Endothelial cell of umbilical vein (primary cell): ENCODE measurements at regions not wholly inside any gene's neighbourhood (a gene's known extent, or its start where the extent isn't known, plus 50 kb on each side); places are given as distances from the start of the nearest gene placed in this dataset.

Source experiments
- EZH2 ChIP-seq: IDR thresholded peaks from 2 replicates; pipeline ENCODE4 v1.6.1; 2012; ENCODE audit warnings: borderline replicate concordance, low read depth, mild to moderate bottlenecking, moderate library complexity, low read length, inconsistent platforms; ENCODE audit not compliant: severe bottlenecking
- JUN ChIP-seq: IDR thresholded peaks from 2 replicates; pipeline ENCODE4 v1.6.1; 2011; ENCODE audit warnings: borderline replicate concordance, low read depth; ENCODE audit not compliant: insufficient read length, insufficient read depth

DNA sequence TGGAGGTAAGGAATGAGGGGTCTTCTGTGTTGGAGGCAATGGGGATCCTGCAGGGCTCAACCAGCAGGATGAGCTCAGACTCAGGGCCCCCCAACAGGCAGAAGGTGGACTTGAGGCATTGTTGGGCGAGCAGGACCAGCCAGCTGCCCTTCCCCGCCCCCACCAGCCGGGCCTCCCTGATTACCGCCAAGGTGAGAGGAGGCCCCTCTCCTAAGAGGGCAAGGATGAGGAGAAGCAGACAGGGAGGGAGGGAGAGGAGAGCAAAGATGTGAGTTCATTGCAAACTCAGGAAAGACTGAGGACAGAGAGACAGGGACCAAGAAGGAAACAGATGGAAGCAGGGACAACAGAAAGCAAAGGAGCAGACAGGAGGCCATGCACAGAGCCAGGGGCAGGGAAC is 272.8 kb upstream of the XYLT1 start:
- TF ChIP-seq EZH2 (no peak), JUN (no peak)
